ENCODE measurements at regions not wholly inside any gene's neighbourhood (a gene's known extent, or its start where the extent isn't known, plus 50 kb on each side); places are given as distances from the start of the nearest gene placed in this dataset.

DNA sequence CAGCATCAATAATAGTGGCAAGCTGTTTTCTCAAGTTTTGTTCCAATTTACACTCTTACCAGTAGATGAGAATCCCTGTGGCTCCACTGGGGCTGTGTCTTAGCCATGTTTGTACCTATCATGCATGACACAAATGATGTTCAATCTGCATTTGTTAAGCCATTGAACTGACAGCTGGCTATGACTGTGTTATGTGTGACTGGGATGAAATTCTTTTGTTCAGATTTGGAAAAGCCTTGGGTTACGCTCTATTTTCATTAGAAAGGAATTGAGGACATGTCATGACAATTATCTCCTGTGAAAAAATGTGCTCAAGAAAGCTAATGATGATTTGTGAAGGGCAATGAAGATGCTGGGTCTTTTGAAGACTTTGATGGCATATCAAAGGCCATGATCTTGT is 201.8 kb upstream of the LARGE1 start:
- no peak for TF ChIP-seq EZH2 (IDR thresholded peaks at IDR 0.05)
- no peak for TF ChIP-seq POLR2AphosphoS5 (IDR thresholded peaks at IDR 0.05; ENCODE audit: borderline replicate concordance, low read depth, low read length)
- no peak for TF ChIP-seq FOXP2 (optimal IDR thresholded peaks at IDR 0.05; ENCODE audit: control extremely low read depth, extremely low read length, insufficient read depth)

Measured in SK-N-MC (cell line).